ENCODE measurements at regions not wholly inside any gene's neighbourhood (a gene's known extent, or its start where the extent isn't known, plus 50 kb on each side); places are given as distances from the start of the nearest gene placed in this dataset.

DNA sequence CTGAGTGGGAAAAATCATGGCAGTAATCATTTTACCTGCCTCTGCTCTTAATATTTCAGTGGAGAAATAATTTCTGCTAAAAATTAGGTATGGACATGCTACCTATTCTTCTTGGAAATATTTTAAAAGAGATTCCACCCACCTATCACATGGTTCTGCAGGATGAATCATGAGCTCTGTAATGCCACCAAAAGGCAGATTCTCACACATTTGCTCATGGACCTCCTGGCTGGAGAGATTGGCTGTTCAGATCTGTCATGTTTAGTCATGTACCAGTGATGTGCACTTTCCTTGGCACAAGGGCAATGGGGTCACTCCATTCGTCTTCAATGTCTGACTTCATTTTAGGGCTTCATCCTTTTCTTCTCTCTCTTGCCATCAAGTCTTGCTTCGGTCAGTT is 101.8 kb upstream of the MBNL2 start:
- TF ChIP-seq JUND (IDR thresholded peaks at IDR 0.05; ENCODE audit: low read length), result no peak
- TF ChIP-seq POLR2A (IDR thresholded peaks at IDR 0.05; ENCODE audit: control extremely low read depth in 1 of 2, low read depth in 2 of 2, low read length in 2 of 2), result no peak
- TF ChIP-seq, protein P1, sequence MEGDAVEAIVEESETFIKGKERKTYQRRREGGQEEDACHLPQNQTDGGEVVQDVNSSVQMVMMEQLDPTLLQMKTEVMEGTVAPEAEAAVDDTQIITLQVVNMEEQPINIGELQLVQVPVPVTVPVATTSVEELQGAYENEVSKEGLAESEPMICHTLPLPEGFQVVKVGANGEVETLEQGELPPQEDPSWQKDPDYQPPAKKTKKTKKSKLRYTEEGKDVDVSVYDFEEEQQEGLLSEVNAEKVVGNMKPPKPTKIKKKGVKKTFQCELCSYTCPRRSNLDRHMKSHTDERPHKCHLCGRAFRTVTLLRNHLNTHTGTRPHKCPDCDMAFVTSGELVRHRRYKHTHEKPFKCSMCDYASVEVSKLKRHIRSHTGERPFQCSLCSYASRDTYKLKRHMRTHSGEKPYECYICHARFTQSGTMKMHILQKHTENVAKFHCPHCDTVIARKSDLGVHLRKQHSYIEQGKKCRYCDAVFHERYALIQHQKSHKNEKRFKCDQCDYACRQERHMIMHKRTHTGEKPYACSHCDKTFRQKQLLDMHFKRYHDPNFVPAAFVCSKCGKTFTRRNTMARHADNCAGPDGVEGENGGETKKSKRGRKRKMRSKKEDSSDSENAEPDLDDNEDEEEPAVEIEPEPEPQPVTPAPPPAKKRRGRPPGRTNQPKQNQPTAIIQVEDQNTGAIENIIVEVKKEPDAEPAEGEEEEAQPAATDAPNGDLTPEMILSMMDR (IDR thresholded peaks at IDR 0.05; ENCODE audit: control extremely low read depth in 1 of 3, insufficient read depth in 1 of 3, low read depth in 1 of 3, low read length in 3 of 3), result no peak
- TF ChIP-seq RAD21 (IDR thresholded peaks at IDR 0.05 in 1 of 2, conservative IDR thresholded peaks at IDR 0.05 in 1 of 2; ENCODE audit: low read depth in 2 of 2, low read length in 2 of 2), result no peak
